ENCODE measurements at regions not wholly inside any gene's neighbourhood (a gene's known extent, or its start where the extent isn't known, plus 50 kb on each side); places are given as distances from the start of the nearest gene placed in this dataset.

- no peak for DNase-seq (ENCODE audit: low spot score)
- Histone ChIP-seq H3K27ac (no peak overlapping the region), H3K36me3 (no peaks in the 10 kb centered on the region), H3K27me3 (no peaks in the 10 kb centered on the region), H3K9me3 (no peaks in the 10 kb centered on the region), H3K4me1 (no peaks in the 10 kb centered on the region), H3K4me3 (no peak overlapping the region)
- TF ChIP-seq CTCF (IDR thresholded peaks at IDR 0.05): no peak
These were observed 339.3 kb downstream of the MYCN start for GRCh38 chr2:16279641-16280040.

- Histone ChIP-seq H3K27me3 (no peaks in the 10 kb centered on the region), H3K27ac (no peak overlapping the region), H3K9me3 (no peaks in the 10 kb centered on the region), H3K4me1 (no peaks in the 10 kb centered on the region), H3K4me3 (no peak overlapping the region), H3K36me3 (no peaks in the 10 kb centered on the region)
- no peak for DNase-seq (ENCODE audit: low spot score)
- no peak for TF ChIP-seq CTCF (IDR thresholded peaks at IDR 0.05)
These were observed 338.8 kb downstream of the MYCN start for GRCh38 chr2:16279201-16279570.

- Histone ChIP-seq H3K27ac (no peak overlapping the region), H3K9me3 (no peaks in the 10 kb centered on the region), H3K4me1 (no peaks in the 10 kb centered on the region), H3K27me3 (no peaks in the 10 kb centered on the region), H3K36me3 (no peaks in the 10 kb centered on the region), H3K4me3 (no peak overlapping the region)
- no peak for TF ChIP-seq CTCF (IDR thresholded peaks at IDR 0.05)
- no peak for DNase-seq (ENCODE audit: low spot score)
These were observed 338.3 kb downstream of the MYCN start for GRCh38 chr2:16278421-16279200.

GRCh38 chr2:16277117-16277516 lies 336.8 kb downstream of the MYCN start:
- H3K36me3 ChIP-seq: no peaks in the 10 kb centered on the region
- H3K4me3 ChIP-seq: no peak overlapping the region
- no peak overlapping the region for H3K27ac ChIP-seq
- H3K4me1 ChIP-seq: no peaks in the 10 kb centered on the region
- DNase-seq (ENCODE audit: low spot score): no peak
- no peaks in the 10 kb centered on the region for H3K27me3 ChIP-seq
- H3K9me3 ChIP-seq: no peaks in the 10 kb centered on the region
- TF ChIP-seq CTCF (IDR thresholded peaks at IDR 0.05): no peak

- no peak for TF ChIP-seq CTCF (IDR thresholded peaks at IDR 0.05)
- Histone ChIP-seq H3K36me3 (no peaks in the 10 kb centered on the region), H3K9me3 (no peaks in the 10 kb centered on the region), H3K4me3 (no peak overlapping the region), H3K4me1 (no peaks in the 10 kb centered on the region), H3K27ac (no peak overlapping the region), H3K27me3 (no peaks in the 10 kb centered on the region)
- no peak for DNase-seq (ENCODE audit: low spot score)
These were observed 335.3 kb downstream of the MYCN start for GRCh38 chr2:16275661-16276060.

- no peak for TF ChIP-seq CTCF (IDR thresholded peaks at IDR 0.05)
These were observed 334.8 kb downstream of the MYCN start for GRCh38 chr2:16275131-16275530.

More at GRCh38 chr2:16275131-16275530, 334.8 kb downstream of the MYCN start:
- no peaks in the 10 kb centered on the region for H3K4me1 ChIP-seq
- no peak overlapping the region for H3K4me3 ChIP-seq
- H3K36me3 ChIP-seq: no peaks in the 10 kb centered on the region
- no peak for DNase-seq (ENCODE audit: low spot score)
- no peak overlapping the region for H3K27ac ChIP-seq
- no peaks in the 10 kb centered on the region for H3K27me3 ChIP-seq
- H3K9me3 ChIP-seq: no peaks in the 10 kb centered on the region
